CD14-positive monocyte (primary cell): ENCODE measurements at regions not wholly inside any gene's neighbourhood (a gene's known extent, or its start where the extent isn't known, plus 50 kb on each side); places are given as distances from the start of the nearest gene placed in this dataset.

Source experiments
- DNase-seq, 3 donors: peaks; one replicate each; pipeline ENCODE4 v3.0.0-alpha.2; 2011 to 2022
- H2AFZ ChIP-seq: 2 replicates; pipeline ENCODE4 v1.6.0; 2012; ENCODE audit warnings: mild to moderate bottlenecking, low read depth, low read length, inconsistent platforms; ENCODE audit not compliant: insufficient read depth, poor library complexity, severe bottlenecking
- H3K27ac ChIP-seq, 2 donors: 1 replicate in 1 of 2; 2 replicates in 1 of 2; pipeline ENCODE4 v1.5.1; 2012 to 2013; ENCODE audit warnings: low read length in 2 of 2, control low read depth in 1 of 2, inconsistent platforms in 1 of 2, low read depth in 1 of 2, mild to moderate bottlenecking in 1 of 2
- H3K27me3 ChIP-seq, 2 donors: one replicate each; pipeline versions ENCODE4 v1.6.0 to v1.6.1; 2011 to 2013; ENCODE audit warnings: low read length in 2 of 2; ENCODE audit not compliant: control insufficient read depth in 2 of 2, insufficient read depth in 2 of 2
- H3K36me3 ChIP-seq, 2 donors: replicated peaks in 1 of 2; 1 replicate in 1 of 2; 2 replicates in 1 of 2; pipeline versions ENCODE4 v1.5.1 to v1.6.1; 2012 to 2013; ENCODE audit warnings: low read length in 2 of 2, control low read depth in 1 of 2, inconsistent platforms in 1 of 2, mild to moderate bottlenecking in 1 of 2; ENCODE audit not compliant: insufficient read depth in 2 of 2, control insufficient read depth in 1 of 2
- H3K4me1 ChIP-seq, 2 donors: 1 replicate in 1 of 2; 2 replicates in 1 of 2; pipeline versions ENCODE4 v1.5.1 to v1.6.1; 2012 to 2013; ENCODE audit warnings: low read length in 2 of 2, control low read depth in 1 of 2, inconsistent platforms in 1 of 2, mild to moderate bottlenecking in 1 of 2, moderate library complexity in 1 of 2; ENCODE audit not compliant: insufficient read depth in 2 of 2, control insufficient read depth in 1 of 2
- H3K4me2 ChIP-seq: replicated peaks from 2 replicates; pipeline ENCODE3; 2012; ENCODE audit warnings: low read length, moderate library complexity, mild to moderate bottlenecking; ENCODE audit not compliant: poor library complexity, severe bottlenecking; ENCODE audit errors: extremely low read depth
- H3K4me3 ChIP-seq, 3 experiments: fragments of 200-600 bp in 1 of 3; sonication (generic) in 1 of 3; replicated peaks in 1 of 3; 1 replicate in 2 of 3; 2 replicates in 1 of 3; pipeline ENCODE4 v1.5.1; 2011 to 2013; ENCODE audit warnings: low read length in 3 of 3, mild to moderate bottlenecking in 3 of 3, control low read depth in 2 of 3, low read depth in 2 of 3, inconsistent platforms in 1 of 3, moderate library complexity in 1 of 3
- H3K79me2 ChIP-seq: 2 replicates; pipeline ENCODE4 v1.6.0; 2012; ENCODE audit warnings: mild to moderate bottlenecking, control low read depth, inconsistent platforms, low read length, moderate library complexity; ENCODE audit not compliant: insufficient read depth
- H3K9ac ChIP-seq: 2 replicates; pipeline ENCODE4 v1.6.0; 2017; ENCODE audit warnings: low read length, mild to moderate bottlenecking; ENCODE audit not compliant: insufficient read depth, poor library complexity, severe bottlenecking
- H3K9me3 ChIP-seq, 2 donors: replicated peaks in 1 of 2; 1 replicate in 1 of 2; 2 replicates in 1 of 2; pipeline versions ENCODE4 v1.5.1 to v1.6.1; 2012 to 2013; ENCODE audit warnings: low read length in 2 of 2, control low read depth in 1 of 2; ENCODE audit not compliant: control insufficient read depth in 1 of 2, insufficient read depth in 1 of 2
- H4K20me1 ChIP-seq: 2 replicates; pipeline ENCODE4 v1.6.0; 2012; ENCODE audit warnings: mild to moderate bottlenecking, low read length, control low read depth, moderate library complexity; ENCODE audit not compliant: insufficient read depth
- H3K27ac Mint-ChIP-seq, 7 donors: one replicate each; pipeline ENCODE4 v1.8.0; 2020; ENCODE audit warnings: mild to moderate bottlenecking in 7 of 7, mixed read lengths in 7 of 7, moderate library complexity in 6 of 7, inconsistent platforms in 2 of 7
- H3K27me3 Mint-ChIP-seq, 3 donors: one replicate each; pipeline ENCODE4 v1.8.0; 2021 to 2022; ENCODE audit warnings: low read depth in 3 of 3, mild to moderate bottlenecking in 3 of 3, mixed read lengths in 3 of 3, moderate library complexity in 3 of 3, inconsistent platforms in 1 of 3
- H3K36me3 Mint-ChIP-seq, 2 donors: one replicate each; pipeline ENCODE4 v1.8.0; 2020; ENCODE audit warnings: mixed read lengths in 2 of 2, inconsistent platforms in 1 of 2, mild to moderate bottlenecking in 1 of 2
- H3K4me1 Mint-ChIP-seq: one replicate; pipeline ENCODE4 v1.8.0; 2020; ENCODE audit warnings: mild to moderate bottlenecking, mixed read lengths
- H3K4me3 Mint-ChIP-seq, 2 donors: one replicate each; pipeline ENCODE4 v1.8.0; 2020; ENCODE audit warnings: mild to moderate bottlenecking in 2 of 2, mixed read lengths in 2 of 2, moderate library complexity in 1 of 2
- H3K9me3 Mint-ChIP-seq, 7 donors: one replicate each; pipeline ENCODE4 v1.8.0; 2020 to 2022; ENCODE audit warnings: mixed read lengths in 7 of 7, mild to moderate bottlenecking in 6 of 7, moderate library complexity in 6 of 7, inconsistent platforms in 2 of 7
- WGBS: methylation state at CpG from one replicate; pipeline ENCODE4 v1.1.5; 2013; ENCODE audit warnings: missing lambda C conversion rate; ENCODE audit not compliant: insufficient coverage; 5-methylcytosine and 5-hydroxymethylcytosine counted together
- intact Hi-C, 2 donors: fragments of 100-400 bp; cut with micrococcal nuclease; formaldehyde crosslinking; loops; one replicate each; pipeline versions ENCODE4 v1.15.0 to v1.15.1; 2023
- TF ChIP-seq, protein P1 (sequence below): fragments of 200-600 bp; IDR thresholded peaks from one replicate; pipeline ENCODE4 v1.8.0; 2022; ENCODE audit warnings: antibody characterized with exemption, mild to moderate bottlenecking

DNA sequence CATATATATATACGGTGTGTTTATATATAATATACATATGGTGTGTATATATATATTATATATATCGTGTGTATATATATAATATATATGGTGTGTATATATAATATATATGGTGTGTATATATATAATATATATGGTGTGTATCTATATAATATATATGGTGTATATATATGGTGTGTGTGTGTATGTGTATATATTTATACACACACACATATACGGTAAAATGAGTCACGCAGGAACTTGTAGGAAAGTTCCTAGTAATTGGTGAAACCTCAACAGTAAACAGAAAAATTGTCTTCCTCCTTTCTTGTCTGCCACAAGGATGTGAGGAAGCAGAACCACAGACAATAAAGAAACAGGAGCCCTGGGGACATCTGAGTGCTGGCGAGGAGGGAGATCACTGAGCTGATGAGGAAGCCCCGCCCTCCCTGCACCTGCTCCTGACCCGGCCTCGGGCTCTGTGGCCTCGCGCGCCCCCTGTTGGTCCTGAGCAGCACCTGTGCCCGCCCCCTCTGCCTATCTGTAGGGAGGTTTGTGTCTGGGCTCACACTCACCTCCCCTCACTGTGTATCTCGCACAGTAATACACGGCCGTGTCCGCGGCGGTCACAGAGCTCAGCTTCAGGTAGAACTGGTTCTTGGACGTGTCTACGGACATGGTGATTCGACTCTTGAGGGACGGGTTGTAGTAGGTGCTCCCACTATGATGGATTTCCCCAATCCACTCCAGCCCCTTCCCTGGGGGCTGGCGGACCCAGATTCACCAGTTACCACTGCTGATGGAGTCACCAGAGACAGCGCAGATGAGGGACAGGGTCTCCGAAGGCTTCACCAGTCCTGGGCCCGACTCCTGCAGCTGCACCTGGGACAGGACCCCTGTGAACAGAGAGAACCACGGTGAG is 1079.4 kb downstream of the TMEM121 start:
- no peak overlapping the region for H3K27ac ChIP-seq
- H3K36me3 ChIP-seq, result no peaks in the 10 kb centered on the region
- TF ChIP-seq, protein P1, sequence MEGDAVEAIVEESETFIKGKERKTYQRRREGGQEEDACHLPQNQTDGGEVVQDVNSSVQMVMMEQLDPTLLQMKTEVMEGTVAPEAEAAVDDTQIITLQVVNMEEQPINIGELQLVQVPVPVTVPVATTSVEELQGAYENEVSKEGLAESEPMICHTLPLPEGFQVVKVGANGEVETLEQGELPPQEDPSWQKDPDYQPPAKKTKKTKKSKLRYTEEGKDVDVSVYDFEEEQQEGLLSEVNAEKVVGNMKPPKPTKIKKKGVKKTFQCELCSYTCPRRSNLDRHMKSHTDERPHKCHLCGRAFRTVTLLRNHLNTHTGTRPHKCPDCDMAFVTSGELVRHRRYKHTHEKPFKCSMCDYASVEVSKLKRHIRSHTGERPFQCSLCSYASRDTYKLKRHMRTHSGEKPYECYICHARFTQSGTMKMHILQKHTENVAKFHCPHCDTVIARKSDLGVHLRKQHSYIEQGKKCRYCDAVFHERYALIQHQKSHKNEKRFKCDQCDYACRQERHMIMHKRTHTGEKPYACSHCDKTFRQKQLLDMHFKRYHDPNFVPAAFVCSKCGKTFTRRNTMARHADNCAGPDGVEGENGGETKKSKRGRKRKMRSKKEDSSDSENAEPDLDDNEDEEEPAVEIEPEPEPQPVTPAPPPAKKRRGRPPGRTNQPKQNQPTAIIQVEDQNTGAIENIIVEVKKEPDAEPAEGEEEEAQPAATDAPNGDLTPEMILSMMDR, result peak; percentile 60
- intact Hi-C loops, result no loop called here
- no peaks in the 10 kb centered on the region for H3K27me3 ChIP-seq
- no peak overlapping the region for H3K4me3 ChIP-seq
- H3K36me3 Mint-ChIP-seq, result no peaks in the 10 kb centered on the region
- H3K4me1 ChIP-seq, result no peaks in the 10 kb centered on the region
- no peak overlapping the region for H3K9ac ChIP-seq
- WGBS, result 47% methylated on average over 9 of the region's 27 CpGs
- no peaks in the 10 kb centered on the region for H3K79me2 ChIP-seq
- H3K4me1 Mint-ChIP-seq, result peaks cover 2% of the 10 kb centered on the region
- no peaks in the 10 kb centered on the region for H3K9me3 ChIP-seq
- no peak overlapping the region for H3K4me2 ChIP-seq
- peak; percentile 5 to 34 (median 20) for DNase-seq
- H3K27me3 Mint-ChIP-seq, result peaks cover 10 to 18% (median 10%) of the 10 kb centered on the region in 3 donors
- no peak overlapping the region for H3K4me3 Mint-ChIP-seq
- no peaks in the 10 kb centered on the region for H3K9me3 Mint-ChIP-seq
- no peak overlapping the region for H2AFZ ChIP-seq
- H3K27ac Mint-ChIP-seq, result no peak overlapping the region
- H4K20me1 ChIP-seq, result no peaks in the 10 kb centered on the region

GRCh38 chr14:106606936-106607335 is 1080.6 kb downstream of the TMEM121 start:
- Histone ChIP-seq H3K79me2 (no peaks in the 10 kb centered on the region), H3K27ac (no peak overlapping the region), H3K9ac (no peak overlapping the region), H3K9me3 (no peaks in the 10 kb centered on the region), H4K20me1 (no peaks in the 10 kb centered on the region), H3K27me3 (no peaks in the 10 kb centered on the region), H2AFZ (no peak overlapping the region), H3K36me3 (no peaks in the 10 kb centered on the region), H3K4me2 (no peak overlapping the region), H3K4me3 (no peak overlapping the region), H3K4me1 (no peaks in the 10 kb centered on the region)
- TF ChIP-seq, protein P1, result no peak
- H3K9me3 Mint-ChIP-seq, result no peaks in the 10 kb centered on the region
- peaks cover 3 to 13% (median 8%) of the 10 kb centered on the region in 3 donors for H3K27me3 Mint-ChIP-seq
- no peaks in the 10 kb centered on the region for H3K36me3 Mint-ChIP-seq
- H3K4me1 Mint-ChIP-seq, result peaks cover 2% of the 10 kb centered on the region
- H3K4me3 Mint-ChIP-seq, result no peak overlapping the region
- no peak overlapping the region for H3K27ac Mint-ChIP-seq
- no peak for DNase-seq
- no CpG with 5 or more reads among the region's 2 CpGs for WGBS
- intact Hi-C loops, result no loop called here
